ENCODE measurements at regions not wholly inside any gene's neighbourhood (a gene's known extent, or its start where the extent isn't known, plus 50 kb on each side); places are given as distances from the start of the nearest gene placed in this dataset.

GRCh38 chr9:129552064-129552463, 68.8 kb downstream of the C9orf50 start:
- TF ChIP-seq YY1 (IDR thresholded peaks at IDR 0.05; ENCODE audit: low read depth) (no peak), CTCF (IDR thresholded peaks at IDR 0.05) (no peak), JUND (IDR thresholded peaks at IDR 0.05) (no peak), SIN3A (IDR thresholded peaks at IDR 0.05; ENCODE audit: borderline replicate concordance, low read depth, low read length) (no peak), TEAD4 (IDR thresholded peaks at IDR 0.05; ENCODE audit: borderline replicate concordance, insufficient read depth) (no peak), RCOR1 (IDR thresholded peaks at IDR 0.05; ENCODE audit: low read length) (no peak)
